WTC11 (cell line): ENCODE measurements at regions not wholly inside any gene's neighbourhood (a gene's known extent, or its start where the extent isn't known, plus 50 kb on each side); places are given as distances from the start of the nearest gene placed in this dataset.

Source experiments
- ATAC-seq: fragments of 200-7000 bp; cut with Tn5 transposase; 2 replicates; pipeline ENCODE4 v1.10.0; 2021; ENCODE audit warnings: mild to moderate bottlenecking, moderate library complexity
- CTCF ChIA-PET: fragments of 300-600 bp; sonication (Branson Sonifier 250); formaldehyde crosslinking; loops from one replicate; lab custom pipeline; 2021; ENCODE audit warnings: antibody characterized with exemption; lab: Charles Lee
- POLR2A ChIA-PET: fragments of 350-600 bp; sonication (Branson Sonifier 250); formaldehyde crosslinking; loops from one replicate; lab custom pipeline; 2021; ENCODE audit warnings: antibody characterized with exemption; lab: Charles Lee
- DNase-seq: peaks from one replicate; pipeline ENCODE4 v3.0.0; 2021; ENCODE audit warnings: low spot score
- H3K27ac Mint-ChIP-seq: 2 replicates; pipeline ENCODE4 v1.8.0; 2021; ENCODE audit warnings: mixed read lengths
- H3K27me3 Mint-ChIP-seq: 2 replicates; pipeline ENCODE4 v1.8.0; 2021; ENCODE audit warnings: low read depth, mild to moderate bottlenecking, moderate library complexity, mixed read lengths
- H3K36me3 Mint-ChIP-seq: 2 replicates; pipeline ENCODE4 v1.8.0; 2021; ENCODE audit warnings: mixed read lengths
- H3K4me1 Mint-ChIP-seq: 2 replicates; pipeline ENCODE4 v1.8.0; 2022; ENCODE audit warnings: mixed read lengths
- H3K4me3 Mint-ChIP-seq: 2 replicates; pipeline ENCODE4 v1.8.0; 2021; ENCODE audit warnings: mild to moderate bottlenecking, moderate library complexity, mixed read lengths
- H3K9me3 Mint-ChIP-seq: 2 replicates; pipeline ENCODE4 v1.8.0; 2021; ENCODE audit warnings: mixed read lengths
- EMX1 ChIP-seq: fragments of 250-450 bp; sonication (Bioruptor Pico); IDR thresholded peaks from 2 replicates; pipeline ENCODE4 v1.8.0; 2021; ENCODE audit warnings: mild to moderate bottlenecking
- ESRRA ChIP-seq: sonication (generic); formaldehyde crosslinking; IDR thresholded peaks from 2 replicates; pipeline ENCODE4 v1.8.1; 2022; ENCODE audit warnings: mild to moderate bottlenecking, missing genetic modification reagents, borderline replicate concordance
- GRHL2 ChIP-seq: fragments of 250-450 bp; sonication (Bioruptor Pico); IDR thresholded peaks from 2 replicates; pipeline ENCODE4 v1.8.0; 2022; ENCODE audit warnings: mild to moderate bottlenecking, moderate library complexity; ENCODE audit not compliant: insufficient replicate concordance, severe bottlenecking
- KAT7 ChIP-seq: sonication (generic); formaldehyde crosslinking; IDR thresholded peaks from 2 replicates; pipeline ENCODE4 v1.8.1; 2023; ENCODE audit warnings: missing genetic modification reagents, mild to moderate bottlenecking, borderline replicate concordance
- MXD4 ChIP-seq: fragments of 250-450 bp; sonication (Bioruptor Pico); IDR thresholded peaks from 2 replicates; pipeline ENCODE4 v1.8.0; 2021; ENCODE audit warnings: mild to moderate bottlenecking, moderate library complexity, borderline replicate concordance
- NFATC4 ChIP-seq: fragments of 250-450 bp; sonication (Bioruptor Pico); IDR thresholded peaks from 2 replicates; pipeline ENCODE4 v1.9.0; 2021; ENCODE audit warnings: mild to moderate bottlenecking
- NR2C2 ChIP-seq: sonication (generic); formaldehyde crosslinking; IDR thresholded peaks from 2 replicates; pipeline ENCODE4 v1.8.0; 2022; ENCODE audit warnings: mild to moderate bottlenecking, missing genetic modification reagents
- SP1 ChIP-seq: sonication (generic); formaldehyde crosslinking; conservative IDR thresholded peaks from 2 replicates; pipeline ENCODE4 v1.8.1; 2022; ENCODE audit warnings: missing genetic modification reagents
- TP53 ChIP-seq: sonication (generic); formaldehyde crosslinking; IDR thresholded peaks from 2 replicates; pipeline ENCODE4 v1.8.1; 2023; ENCODE audit warnings: mild to moderate bottlenecking, missing genetic modification reagents
- ZNF121 ChIP-seq: sonication (generic); formaldehyde crosslinking; IDR thresholded peaks from 2 replicates; pipeline ENCODE4 v1.8.0; 2023; ENCODE audit warnings: missing genetic modification reagents
- ZNF416 ChIP-seq: fragments of 250-450 bp; sonication (Bioruptor Pico); IDR thresholded peaks from 2 replicates; pipeline ENCODE4 v1.9.0; 2021; ENCODE audit warnings: mild to moderate bottlenecking, inconsistent platforms
- TF ChIP-seq, protein P1 (sequence below): sonication (generic); formaldehyde crosslinking; IDR thresholded peaks from 2 replicates; pipeline ENCODE4 v1.8.1; 2023; ENCODE audit warnings: mild to moderate bottlenecking, missing genetic modification reagents
- TF ChIP-seq, protein P2 (sequence below): fragments of 250-450 bp; sonication (Bioruptor Pico); IDR thresholded peaks from 2 replicates; pipeline ENCODE4 v1.9.0; 2021; ENCODE audit warnings: mild to moderate bottlenecking
- TF ChIP-seq, protein P3 (sequence below): sonication (generic); formaldehyde crosslinking; IDR thresholded peaks from 2 replicates; pipeline ENCODE4 v1.8.1; 2023; ENCODE audit warnings: mild to moderate bottlenecking, missing genetic modification reagents, moderate library complexity
- TF ChIP-seq, protein P4 (sequence below): sonication (generic); formaldehyde crosslinking; IDR thresholded peaks from 2 replicates; pipeline ENCODE4 v1.8.1; 2022; ENCODE audit warnings: low read depth, mild to moderate bottlenecking, moderate library complexity, missing genetic modification reagents, borderline replicate concordance
- TF ChIP-seq, protein P5 (sequence below): sonication (generic); formaldehyde crosslinking; IDR thresholded peaks from 2 replicates; pipeline ENCODE4 v1.8.0; 2023; ENCODE audit warnings: mild to moderate bottlenecking, missing genetic modification reagents
- TF ChIP-seq, protein P6 (sequence below): fragments of 250-450 bp; sonication (Bioruptor Pico); IDR thresholded peaks from 2 replicates; pipeline ENCODE4 v1.9.0; 2021; ENCODE audit warnings: mild to moderate bottlenecking
- TF ChIP-seq, protein P7 (sequence below): sonication (generic); formaldehyde crosslinking; IDR thresholded peaks from 2 replicates; pipeline ENCODE4 v1.8.0; 2022; ENCODE audit warnings: mild to moderate bottlenecking, missing genetic modification reagents
- TF ChIP-seq, protein P8 (sequence below): sonication (generic); formaldehyde crosslinking; IDR thresholded peaks from 2 replicates; pipeline ENCODE4 v1.8.1; 2023; ENCODE audit warnings: mild to moderate bottlenecking, missing genetic modification reagents, moderate library complexity
- TF ChIP-seq, protein P9 (sequence below): fragments of 250-450 bp; sonication (Bioruptor Pico); IDR thresholded peaks from 2 replicates; pipeline ENCODE4 v2.1.2; 2022; ENCODE audit warnings: mild to moderate bottlenecking, moderate library complexity

DNA sequence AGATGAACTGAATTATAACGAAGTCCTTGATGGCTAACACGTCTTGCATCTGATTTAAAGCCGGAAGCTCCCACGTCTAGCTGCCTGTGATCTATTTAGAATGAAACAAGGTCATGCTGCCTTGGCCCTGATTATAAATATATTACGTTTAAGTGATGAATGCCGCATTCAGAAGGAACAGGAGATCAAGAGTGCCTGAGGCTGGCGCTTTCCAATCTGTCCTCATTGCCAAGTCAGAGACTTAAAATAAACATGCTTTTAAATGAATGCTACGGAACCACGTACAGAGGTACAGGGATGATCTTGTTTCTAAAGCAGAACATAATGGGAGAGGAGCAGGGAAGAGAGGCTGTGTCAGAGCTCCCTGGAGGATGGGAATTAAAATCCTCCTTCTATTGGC is 292.8 kb downstream of the TLE1 start (continued):
- TF ChIP-seq, protein P1, sequence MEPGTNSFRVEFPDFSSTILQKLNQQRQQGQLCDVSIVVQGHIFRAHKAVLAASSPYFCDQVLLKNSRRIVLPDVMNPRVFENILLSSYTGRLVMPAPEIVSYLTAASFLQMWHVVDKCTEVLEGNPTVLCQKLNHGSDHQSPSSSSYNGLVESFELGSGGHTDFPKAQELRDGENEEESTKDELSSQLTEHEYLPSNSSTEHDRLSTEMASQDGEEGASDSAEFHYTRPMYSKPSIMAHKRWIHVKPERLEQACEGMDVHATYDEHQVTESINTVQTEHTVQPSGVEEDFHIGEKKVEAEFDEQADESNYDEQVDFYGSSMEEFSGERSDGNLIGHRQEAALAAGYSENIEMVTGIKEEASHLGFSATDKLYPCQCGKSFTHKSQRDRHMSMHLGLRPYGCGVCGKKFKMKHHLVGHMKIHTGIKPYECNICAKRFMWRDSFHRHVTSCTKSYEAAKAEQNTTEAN = no peak
- TF ChIP-seq NFATC4 (CRISPR knock-in tag) = no peak
- no peak for TF ChIP-seq NR2C2 (CRISPR knock-in tag)
- TF ChIP-seq MXD4 (CRISPR knock-in tag) = no peak
- TF ChIP-seq, protein P2, sequence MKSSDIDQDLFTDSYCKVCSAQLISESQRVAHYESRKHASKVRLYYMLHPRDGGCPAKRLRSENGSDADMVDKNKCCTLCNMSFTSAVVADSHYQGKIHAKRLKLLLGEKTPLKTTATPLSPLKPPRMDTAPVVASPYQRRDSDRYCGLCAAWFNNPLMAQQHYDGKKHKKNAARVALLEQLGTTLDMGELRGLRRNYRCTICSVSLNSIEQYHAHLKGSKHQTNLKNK = no peak
- TF ChIP-seq, protein P3, sequence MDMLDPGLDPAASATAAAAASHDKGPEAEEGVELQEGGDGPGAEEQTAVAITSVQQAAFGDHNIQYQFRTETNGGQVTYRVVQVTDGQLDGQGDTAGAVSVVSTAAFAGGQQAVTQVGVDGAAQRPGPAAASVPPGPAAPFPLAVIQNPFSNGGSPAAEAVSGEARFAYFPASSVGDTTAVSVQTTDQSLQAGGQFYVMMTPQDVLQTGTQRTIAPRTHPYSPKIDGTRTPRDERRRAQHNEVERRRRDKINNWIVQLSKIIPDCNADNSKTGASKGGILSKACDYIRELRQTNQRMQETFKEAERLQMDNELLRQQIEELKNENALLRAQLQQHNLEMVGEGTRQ (CRISPR knock-in tag) = no peak

DNA sequence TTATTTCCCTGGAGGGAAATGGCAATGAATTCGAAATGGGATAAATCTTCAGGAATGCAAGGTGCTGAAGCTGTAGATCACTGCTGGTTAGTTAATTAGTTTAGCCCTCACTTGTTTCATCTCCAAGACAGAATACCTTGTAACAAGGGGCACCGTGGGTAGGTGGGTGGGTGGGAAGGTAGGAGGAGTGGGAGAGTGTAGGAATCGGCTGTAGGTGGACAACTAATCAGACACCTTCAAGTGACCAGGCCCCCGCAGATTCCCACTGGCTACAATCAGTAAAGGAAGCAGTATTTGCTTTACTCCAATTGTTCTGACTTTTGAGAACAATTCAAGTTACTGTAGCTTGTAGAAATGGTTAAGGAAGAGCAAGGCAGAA is 293.7 kb downstream of the TLE1 start:
- Mint-ChIP-seq H3K4me3 (no peak overlapping the region), H3K27me3 (no peaks in the 10 kb centered on the region), H3K9me3 (peaks cover 10% of the 10 kb centered on the region; the same call in 1 of the 2 replicates), H3K4me1 (peaks cover 12% of the 10 kb centered on the region; the same call in 1 of the 2 replicates), H3K36me3 (no peaks in the 10 kb centered on the region), H3K27ac (no peak overlapping the region)
- no peak for TF ChIP-seq ESRRA (CRISPR knock-in tag)
- TF ChIP-seq EMX1 (CRISPR knock-in tag) = no peak
- TF ChIP-seq, protein P4, sequence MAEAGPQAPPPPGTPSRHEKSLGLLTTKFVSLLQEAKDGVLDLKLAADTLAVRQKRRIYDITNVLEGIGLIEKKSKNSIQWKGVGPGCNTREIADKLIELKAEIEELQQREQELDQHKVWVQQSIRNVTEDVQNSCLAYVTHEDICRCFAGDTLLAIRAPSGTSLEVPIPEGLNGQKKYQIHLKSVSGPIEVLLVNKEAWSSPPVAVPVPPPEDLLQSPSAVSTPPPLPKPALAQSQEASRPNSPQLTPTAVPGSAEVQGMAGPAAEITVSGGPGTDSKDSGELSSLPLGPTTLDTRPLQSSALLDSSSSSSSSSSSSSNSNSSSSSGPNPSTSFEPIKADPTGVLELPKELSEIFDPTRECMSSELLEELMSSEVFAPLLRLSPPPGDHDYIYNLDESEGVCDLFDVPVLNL (CRISPR knock-in tag) = no peak
- no peak for TF ChIP-seq ZNF416 (CRISPR knock-in tag)
- TF ChIP-seq, protein P5, sequence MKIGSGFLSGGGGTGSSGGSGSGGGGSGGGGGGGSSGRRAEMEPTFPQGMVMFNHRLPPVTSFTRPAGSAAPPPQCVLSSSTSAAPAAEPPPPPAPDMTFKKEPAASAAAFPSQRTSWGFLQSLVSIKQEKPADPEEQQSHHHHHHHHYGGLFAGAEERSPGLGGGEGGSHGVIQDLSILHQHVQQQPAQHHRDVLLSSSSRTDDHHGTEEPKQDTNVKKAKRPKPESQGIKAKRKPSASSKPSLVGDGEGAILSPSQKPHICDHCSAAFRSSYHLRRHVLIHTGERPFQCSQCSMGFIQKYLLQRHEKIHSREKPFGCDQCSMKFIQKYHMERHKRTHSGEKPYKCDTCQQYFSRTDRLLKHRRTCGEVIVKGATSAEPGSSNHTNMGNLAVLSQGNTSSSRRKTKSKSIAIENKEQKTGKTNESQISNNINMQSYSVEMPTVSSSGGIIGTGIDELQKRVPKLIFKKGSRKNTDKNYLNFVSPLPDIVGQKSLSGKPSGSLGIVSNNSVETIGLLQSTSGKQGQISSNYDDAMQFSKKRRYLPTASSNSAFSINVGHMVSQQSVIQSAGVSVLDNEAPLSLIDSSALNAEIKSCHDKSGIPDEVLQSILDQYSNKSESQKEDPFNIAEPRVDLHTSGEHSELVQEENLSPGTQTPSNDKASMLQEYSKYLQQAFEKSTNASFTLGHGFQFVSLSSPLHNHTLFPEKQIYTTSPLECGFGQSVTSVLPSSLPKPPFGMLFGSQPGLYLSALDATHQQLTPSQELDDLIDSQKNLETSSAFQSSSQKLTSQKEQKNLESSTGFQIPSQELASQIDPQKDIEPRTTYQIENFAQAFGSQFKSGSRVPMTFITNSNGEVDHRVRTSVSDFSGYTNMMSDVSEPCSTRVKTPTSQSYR (CRISPR knock-in tag) = no peak
- TF ChIP-seq KAT7 = no peak
- ATAC-seq = no peak
- POLR2A ChIA-PET = no interaction called here
- DNase-seq = no peak
- CTCF ChIA-PET = no interaction called here

DNA sequence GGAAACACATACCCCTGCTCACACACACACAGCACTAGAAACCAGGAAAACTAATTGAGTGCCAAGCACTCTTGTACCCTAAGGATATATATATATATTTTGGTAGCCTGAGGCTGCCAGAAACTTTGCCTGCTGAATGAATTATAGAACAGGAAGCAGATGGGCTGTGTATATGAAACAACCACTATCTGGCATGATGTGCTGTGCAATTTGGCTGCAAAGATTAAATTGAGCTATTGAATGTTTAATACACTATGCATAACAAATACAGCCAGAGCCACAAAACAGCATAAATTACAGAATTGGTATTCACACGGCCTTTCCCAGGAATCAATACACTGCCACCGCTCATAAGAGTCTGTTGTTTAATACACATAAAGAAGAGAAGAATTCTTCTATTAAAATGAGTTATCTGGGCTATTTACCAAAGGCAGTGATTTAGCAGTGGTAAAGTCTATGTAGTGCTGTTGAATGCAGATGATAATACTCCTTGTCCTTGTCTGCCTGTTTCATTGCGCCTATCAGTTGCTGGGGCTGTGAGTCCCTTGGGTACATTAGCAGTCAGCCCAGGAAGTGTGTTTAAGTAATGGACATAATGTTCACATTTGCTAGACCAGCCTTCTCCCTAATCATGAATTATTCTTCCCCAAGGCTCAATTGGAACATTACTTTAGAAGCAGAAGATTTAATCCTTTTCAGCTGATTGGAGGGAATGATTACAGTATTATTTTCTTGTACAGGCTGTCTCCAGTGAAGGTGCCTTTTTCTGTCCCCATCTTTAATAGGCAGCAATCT is 294.3 kb downstream of the TLE1 start:
- DNase-seq (no peak), ATAC-seq (no peak)
- H3K4me1 Mint-ChIP-seq = peaks cover 14% of the 10 kb centered on the region; the same call in 1 of the 2 replicates
- H3K36me3 Mint-ChIP-seq = no peaks in the 10 kb centered on the region
- H3K4me3 Mint-ChIP-seq = no peak overlapping the region
- H3K27me3 Mint-ChIP-seq = no peaks in the 10 kb centered on the region
- TF ChIP-seq, protein P6, sequence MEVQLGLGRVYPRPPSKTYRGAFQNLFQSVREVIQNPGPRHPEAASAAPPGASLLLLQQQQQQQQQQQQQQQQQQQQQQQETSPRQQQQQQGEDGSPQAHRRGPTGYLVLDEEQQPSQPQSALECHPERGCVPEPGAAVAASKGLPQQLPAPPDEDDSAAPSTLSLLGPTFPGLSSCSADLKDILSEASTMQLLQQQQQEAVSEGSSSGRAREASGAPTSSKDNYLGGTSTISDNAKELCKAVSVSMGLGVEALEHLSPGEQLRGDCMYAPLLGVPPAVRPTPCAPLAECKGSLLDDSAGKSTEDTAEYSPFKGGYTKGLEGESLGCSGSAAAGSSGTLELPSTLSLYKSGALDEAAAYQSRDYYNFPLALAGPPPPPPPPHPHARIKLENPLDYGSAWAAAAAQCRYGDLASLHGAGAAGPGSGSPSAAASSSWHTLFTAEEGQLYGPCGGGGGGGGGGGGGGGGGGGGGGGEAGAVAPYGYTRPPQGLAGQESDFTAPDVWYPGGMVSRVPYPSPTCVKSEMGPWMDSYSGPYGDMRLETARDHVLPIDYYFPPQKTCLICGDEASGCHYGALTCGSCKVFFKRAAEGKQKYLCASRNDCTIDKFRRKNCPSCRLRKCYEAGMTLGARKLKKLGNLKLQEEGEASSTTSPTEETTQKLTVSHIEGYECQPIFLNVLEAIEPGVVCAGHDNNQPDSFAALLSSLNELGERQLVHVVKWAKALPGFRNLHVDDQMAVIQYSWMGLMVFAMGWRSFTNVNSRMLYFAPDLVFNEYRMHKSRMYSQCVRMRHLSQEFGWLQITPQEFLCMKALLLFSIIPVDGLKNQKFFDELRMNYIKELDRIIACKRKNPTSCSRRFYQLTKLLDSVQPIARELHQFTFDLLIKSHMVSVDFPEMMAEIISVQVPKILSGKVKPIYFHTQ = no peak
- TF ChIP-seq ZNF121 (CRISPR knock-in tag) (no peak), SP1 (CRISPR knock-in tag) (no peak), TP53 (CRISPR knock-in tag) (no peak), GRHL2 (CRISPR knock-in tag) (no peak)
- TF ChIP-seq, protein P7, sequence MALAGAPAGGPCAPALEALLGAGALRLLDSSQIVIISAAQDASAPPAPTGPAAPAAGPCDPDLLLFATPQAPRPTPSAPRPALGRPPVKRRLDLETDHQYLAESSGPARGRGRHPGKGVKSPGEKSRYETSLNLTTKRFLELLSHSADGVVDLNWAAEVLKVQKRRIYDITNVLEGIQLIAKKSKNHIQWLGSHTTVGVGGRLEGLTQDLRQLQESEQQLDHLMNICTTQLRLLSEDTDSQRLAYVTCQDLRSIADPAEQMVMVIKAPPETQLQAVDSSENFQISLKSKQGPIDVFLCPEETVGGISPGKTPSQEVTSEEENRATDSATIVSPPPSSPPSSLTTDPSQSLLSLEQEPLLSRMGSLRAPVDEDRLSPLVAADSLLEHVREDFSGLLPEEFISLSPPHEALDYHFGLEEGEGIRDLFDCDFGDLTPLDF (CRISPR knock-in tag) = no peak
- TF ChIP-seq, protein P8, sequence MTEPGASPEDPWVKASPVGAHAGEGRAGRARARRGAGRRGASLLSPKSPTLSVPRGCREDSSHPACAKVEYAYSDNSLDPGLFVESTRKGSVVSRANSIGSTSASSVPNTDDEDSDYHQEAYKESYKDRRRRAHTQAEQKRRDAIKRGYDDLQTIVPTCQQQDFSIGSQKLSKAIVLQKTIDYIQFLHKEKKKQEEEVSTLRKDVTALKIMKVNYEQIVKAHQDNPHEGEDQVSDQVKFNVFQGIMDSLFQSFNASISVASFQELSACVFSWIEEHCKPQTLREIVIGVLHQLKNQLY (CRISPR knock-in tag) = no peak
- TF ChIP-seq, protein P9, sequence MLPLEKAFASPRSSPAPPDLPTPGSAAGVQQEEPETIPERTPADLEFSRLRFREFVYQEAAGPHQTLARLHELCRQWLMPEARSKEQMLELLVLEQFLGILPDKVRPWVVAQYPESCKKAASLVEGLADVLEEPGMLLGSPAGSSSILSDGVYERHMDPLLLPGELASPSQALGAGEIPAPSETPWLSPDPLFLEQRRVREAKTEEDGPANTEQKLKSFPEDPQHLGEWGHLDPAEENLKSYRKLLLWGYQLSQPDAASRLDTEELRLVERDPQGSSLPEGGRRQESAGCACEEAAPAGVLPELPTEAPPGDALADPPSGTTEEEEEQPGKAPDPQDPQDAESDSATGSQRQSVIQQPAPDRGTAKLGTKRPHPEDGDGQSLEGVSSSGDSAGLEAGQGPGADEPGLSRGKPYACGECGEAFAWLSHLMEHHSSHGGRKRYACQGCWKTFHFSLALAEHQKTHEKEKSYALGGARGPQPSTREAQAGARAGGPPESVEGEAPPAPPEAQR (CRISPR knock-in tag) = no peak
- H3K27ac Mint-ChIP-seq = 0 out of 2 replicates have a peak overlapping the region, but pooled peaks have one; percentile 43
- CTCF ChIA-PET = no interaction called here
- H3K9me3 Mint-ChIP-seq = peaks cover 6% of the 10 kb centered on the region; the same call in 1 of the 2 replicates
- POLR2A ChIA-PET = no interaction called here
